SU-DHL-6 (cell line): ENCODE measurements at regions not wholly inside any gene's neighbourhood (a gene's known extent, or its start where the extent isn't known, plus 50 kb on each side); places are given as distances from the start of the nearest gene placed in this dataset.

ENCODE experiments used
- H2AFZ ChIP-seq: fragments of 200-600 bp; sonication (generic); 2 replicates; pipeline ENCODE4 v1.6.1; 2014; ENCODE audit warnings: low read depth, mild to moderate bottlenecking, moderate library complexity, mixed read lengths, antibody characterized with exemption, low read length; ENCODE audit not compliant: severe bottlenecking
- H3F3A ChIP-seq: fragments of 200-600 bp; shearing (Covaris generic); 2 replicates; pipeline ENCODE4 v1.6.0; 2016; ENCODE audit warnings: antibody characterized with exemption, mild to moderate bottlenecking; ENCODE audit not compliant: insufficient read depth
- H3K27ac ChIP-seq: fragments of 200-600 bp; sonication (generic); 2 replicates; pipeline ENCODE4 v1.5.1; 2016; ENCODE audit warnings: low read depth, mild to moderate bottlenecking, low read length, moderate library complexity, mixed read lengths
- H3K27me3 ChIP-seq: fragments of 200-600 bp; sonication (generic), shearing (Covaris generic); 2 replicates; pipeline ENCODE4 v1.6.0; 2014; ENCODE audit warnings: mild to moderate bottlenecking, low read length
- H3K36me3 ChIP-seq: fragments of 200-600 bp; sonication (generic); 2 replicates; pipeline ENCODE4 v1.6.1; 2014; ENCODE audit warnings: mild to moderate bottlenecking, low read length, mixed read lengths
- H3K4me2 ChIP-seq: fragments of 300-600, 200-600 bp; shearing (Covaris generic), sonication (generic); 2 replicates; pipeline ENCODE4 v1.6.0; 2014; ENCODE audit warnings: low read length, low read depth, mild to moderate bottlenecking; ENCODE audit not compliant: poor library complexity, severe bottlenecking
- H3K4me3 ChIP-seq: fragments of 200-600 bp; sonication (generic); 2 replicates; pipeline ENCODE4 v1.5.1; 2014; ENCODE audit warnings: antibody characterized with exemption, low read length, mild to moderate bottlenecking, mixed read lengths; ENCODE audit not compliant: insufficient read depth, poor library complexity, severe bottlenecking
- H3K79me2 ChIP-seq: fragments of 200-600 bp; sonication (generic); 2 replicates; pipeline ENCODE4 v1.6.1; 2014; ENCODE audit warnings: mild to moderate bottlenecking, low read length, moderate library complexity; ENCODE audit not compliant: insufficient read depth
- H3K9ac ChIP-seq: fragments of 200-600 bp; sonication (generic); 2 replicates; pipeline ENCODE4 v1.7.0; 2014; ENCODE audit warnings: mild to moderate bottlenecking, low read length
- H3K9me2 ChIP-seq: fragments of 200-600 bp; sonication (generic); replicated peaks from 2 replicates; pipeline ENCODE4 v1.6.1; 2014; ENCODE audit warnings: low read length; ENCODE audit not compliant: insufficient read depth
- H3K9me3 ChIP-seq: fragments of 200-600 bp; sonication (generic); 2 replicates; pipeline ENCODE4 v1.6.1; 2014; ENCODE audit warnings: low read length, mixed read lengths; ENCODE audit not compliant: insufficient read depth
- H4K20me1 ChIP-seq: fragments of 200-600 bp; sonication (generic); 2 replicates; pipeline ENCODE4 v1.6.1; 2014; ENCODE audit warnings: low read depth, mild to moderate bottlenecking, antibody characterized with exemption, low read length, moderate library complexity, mixed read lengths
- CTCF ChIP-seq: fragments of 200-600 bp; sonication (generic); IDR thresholded peaks from one replicate; pipeline ENCODE4 v1.5.1; 2017; ENCODE audit warnings: antibody characterized with exemption, mild to moderate bottlenecking, low read length, moderate library complexity; ENCODE audit not compliant: insufficient read depth, poor library complexity, severe bottlenecking
- EZH2phosphoT487 ChIP-seq: fragments of 200-600 bp; sonication (generic), shearing (Covaris generic); conservative IDR thresholded peaks from 2 replicates; pipeline ENCODE4 v1.6.1; 2018; ENCODE audit warnings: mild to moderate bottlenecking, antibody characterized with exemption, low read length, moderate library complexity, mixed read lengths

- Histone ChIP-seq H3K9me3 (no peaks in the 10 kb centered on the region), H3K27me3 (no peaks in the 10 kb centered on the region)
These were observed 190.1 kb downstream of the UBE3A start for GRCh38 chr15:25248583-25249235.

GRCh38 chr15:25249236-25250010, 189.4 kb downstream of the UBE3A start:
- Histone ChIP-seq H3K4me3 (no peak overlapping the region), H3F3A (no peaks in the 10 kb centered on the region), H2AFZ (no peak overlapping the region), H3K4me2 (no peak overlapping the region), H3K9me2 (no peaks in the 10 kb centered on the region), H3K36me3 (no peaks in the 10 kb centered on the region), H3K27me3 (no peaks in the 10 kb centered on the region), H4K20me1 (no peaks in the 10 kb centered on the region), H3K9me3 (no peaks in the 10 kb centered on the region), H3K9ac (no peak overlapping the region), H3K27ac (no peak overlapping the region), H3K79me2 (no peaks in the 10 kb centered on the region)
- TF ChIP-seq EZH2phosphoT487 (no peak), CTCF (no peak)

More at GRCh38 chr15:25248583-25249235, 190.1 kb downstream of the UBE3A start:
- Histone ChIP-seq H3K9me2 (no peaks in the 10 kb centered on the region), H2AFZ (no peak overlapping the region), H3K9ac (no peak overlapping the region), H3K79me2 (no peaks in the 10 kb centered on the region), H3K36me3 (no peaks in the 10 kb centered on the region), H4K20me1 (no peaks in the 10 kb centered on the region), H3K4me2 (no peak overlapping the region), H3K27ac (no peak overlapping the region), H3F3A (no peaks in the 10 kb centered on the region), H3K4me3 (no peak overlapping the region)
- no peak for TF ChIP-seq CTCF
- no peak for TF ChIP-seq EZH2phosphoT487

GRCh38 chr15:25250011-25250596, 188.7 kb downstream of the UBE3A start:
- TF ChIP-seq CTCF (no peak), EZH2phosphoT487 (no peak)
- Histone ChIP-seq H3K9ac (no peak overlapping the region), H3K4me2 (no peak overlapping the region), H3K27me3 (no peaks in the 10 kb centered on the region), H3K79me2 (no peaks in the 10 kb centered on the region), H2AFZ (no peak overlapping the region), H3K9me2 (no peaks in the 10 kb centered on the region), H4K20me1 (no peaks in the 10 kb centered on the region), H3K36me3 (no peaks in the 10 kb centered on the region), H3K27ac (no peak overlapping the region), H3K9me3 (no peaks in the 10 kb centered on the region), H3K4me3 (no peak overlapping the region), H3F3A (no peaks in the 10 kb centered on the region)
